ENCODE measurements at regions not wholly inside any gene's neighbourhood (a gene's known extent, or its start where the extent isn't known, plus 50 kb on each side); places are given as distances from the start of the nearest gene placed in this dataset.
A peak's percentile ranks its signal among the peaks of the same experiment; 100 is the strongest.

- no peak for ATAC-seq
- no peak for DNase-seq (ENCODE audit: low spot score)
Measured at GRCh38 chr6:139939189-139939979, 564.9 kb upstream of the CITED2 start.

DNA sequence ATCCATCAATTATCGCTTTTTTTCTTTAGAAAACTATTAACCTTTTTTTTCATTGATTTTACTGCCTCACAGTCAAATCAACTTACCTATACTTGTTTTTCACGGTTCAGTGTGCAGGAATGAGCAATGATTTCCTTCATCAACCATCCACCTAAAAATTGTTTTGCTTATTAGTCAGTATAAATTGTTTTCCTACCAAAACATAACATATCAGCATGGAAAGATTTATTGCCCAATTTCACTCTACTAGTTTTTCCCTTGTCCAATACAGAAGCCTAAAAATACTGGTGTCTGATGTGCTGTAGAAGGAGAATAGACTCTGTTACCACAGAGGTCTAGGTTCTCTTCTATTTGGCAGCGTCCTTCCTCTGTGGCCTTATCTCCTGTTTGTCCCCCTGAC is 558.2 kb upstream of the CITED2 start:
- ATAC-seq: no peak
- DNase-seq (ENCODE audit: low spot score): no peak

- DNase-seq (ENCODE audit: low spot score) (no peak), ATAC-seq (no peak)
Measured at GRCh38 chr6:139931747-139932146, 557.3 kb upstream of the CITED2 start.

GRCh38 chr6:139927742-139928305 is 553.4 kb upstream of the CITED2 start:
- ATAC-seq (no peak), DNase-seq (ENCODE audit: low spot score) (no peak)

- DNase-seq (ENCODE audit: low spot score): no peak
- peak; percentile 38 for ATAC-seq
Measured at GRCh38 chr6:139927236-139927635, 552.8 kb upstream of the CITED2 start.

- no peak for DNase-seq (ENCODE audit: low spot score)
- no peak for ATAC-seq
Measured at GRCh38 chr6:139926711-139927110, 552.3 kb upstream of the CITED2 start.

- no peak for DNase-seq (ENCODE audit: low spot score)
- no peak for ATAC-seq
Measured at GRCh38 chr6:139925894-139926641, 551.6 kb upstream of the CITED2 start.

GRCh38 chr6:139923964-139924475 is 549.6 kb upstream of the CITED2 start:
- no peak for ATAC-seq
- no peak for DNase-seq (ENCODE audit: low spot score)

- no peak for DNase-seq (ENCODE audit: low spot score)
- ATAC-seq: no peak
Measured at GRCh38 chr6:139922236-139922635, 547.8 kb upstream of the CITED2 start.

GRCh38 chr6:139920776-139921100 is 546.3 kb upstream of the CITED2 start:
- ATAC-seq: no peak
- no peak for DNase-seq (ENCODE audit: low spot score)

GRCh38 chr6:139920027-139920775 is 545.8 kb upstream of the CITED2 start:
- ATAC-seq: no peak
- no peak for DNase-seq (ENCODE audit: low spot score)

GRCh38 chr6:139919107-139920026 is 544.9 kb upstream of the CITED2 start:
- no peak for DNase-seq (ENCODE audit: low spot score)
- no peak for ATAC-seq

- ATAC-seq (no peak), DNase-seq (ENCODE audit: low spot score) (no peak)
Measured at GRCh38 chr6:139917951-139918630, 543.6 kb upstream of the CITED2 start.

DNA sequence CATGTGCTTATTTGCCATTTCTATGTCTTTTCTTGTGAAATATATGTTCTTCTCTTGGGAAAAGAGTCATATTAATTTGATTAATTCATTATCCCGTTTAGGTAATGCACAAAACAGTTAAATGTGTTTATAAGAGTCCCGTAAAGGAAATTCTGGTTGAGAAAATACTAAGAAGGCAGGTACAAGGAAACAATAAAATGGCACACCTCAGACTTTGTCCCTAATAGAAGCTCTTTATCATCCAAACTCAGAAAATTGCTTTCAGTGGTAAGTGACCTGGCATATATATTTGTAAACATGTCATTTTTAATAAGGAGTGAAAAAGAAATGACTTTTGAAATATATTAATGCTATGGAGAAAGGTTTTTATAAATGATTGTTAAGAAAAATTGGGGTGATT is 540.5 kb upstream of the CITED2 start:
- no peak for DNase-seq (ENCODE audit: low spot score)
- no peak for ATAC-seq

DNA sequence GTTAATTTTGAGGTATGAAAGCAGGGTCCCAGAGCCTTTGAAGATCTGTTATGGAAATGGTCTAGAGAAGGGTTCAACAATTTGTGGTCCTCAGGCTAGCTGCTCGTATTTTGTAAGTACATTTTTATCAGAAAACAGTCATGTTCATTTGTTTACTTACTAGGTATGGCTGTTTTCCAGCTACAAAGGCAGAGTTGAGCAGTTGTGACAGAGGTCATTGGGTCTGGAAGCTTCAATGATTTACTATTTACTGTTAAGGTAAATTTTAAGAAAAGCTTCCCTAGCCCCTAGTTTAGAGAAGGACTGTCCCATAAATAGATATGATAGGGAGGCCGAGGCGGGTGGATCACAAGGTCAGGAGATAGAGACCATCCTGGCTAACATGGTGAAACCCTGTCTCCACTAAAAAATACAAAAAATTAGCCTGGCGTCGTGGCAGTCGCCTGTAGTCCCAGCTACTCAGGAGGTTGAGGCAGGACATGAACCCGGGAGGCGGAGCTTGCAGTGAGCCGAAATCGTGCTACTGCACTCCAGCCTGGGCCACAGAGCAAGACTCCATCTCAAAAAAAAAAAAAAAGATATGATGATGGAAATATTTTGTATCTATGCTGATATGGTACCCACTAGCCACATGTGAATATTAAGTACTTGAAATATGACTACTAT is 538.4 kb upstream of the CITED2 start:
- ATAC-seq: peak; percentile 89

DNA sequence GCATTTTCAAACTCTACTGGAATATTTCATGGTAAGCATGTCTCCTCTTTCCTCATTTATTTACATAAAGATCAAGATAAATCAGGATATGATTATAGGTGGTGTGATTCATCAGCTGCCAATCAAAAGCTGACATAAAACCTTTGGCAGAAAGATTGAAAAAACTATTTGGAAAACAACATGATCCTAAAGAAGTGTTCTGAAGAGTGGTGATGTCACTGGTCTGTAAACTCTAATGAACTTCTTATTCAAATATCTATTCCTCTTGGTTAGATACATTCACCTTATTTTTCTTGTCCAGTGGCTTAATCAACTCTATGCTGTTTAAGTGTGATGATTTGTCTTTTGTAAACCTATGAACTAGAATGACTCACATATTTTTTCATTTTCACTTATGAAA is 535.5 kb upstream of the CITED2 start:
- DNase-seq (ENCODE audit: low spot score) (no peak), ATAC-seq (no peak)

More for the DNA sequence above, 538.4 kb upstream of the CITED2 start:
- no peak for DNase-seq (ENCODE audit: low spot score)

GRCh38 chr6:139905404-139906052 is 531.1 kb upstream of the CITED2 start:
- DNase-seq (ENCODE audit: low spot score) (no peak), ATAC-seq (peak; percentile 72)

- DNase-seq (ENCODE audit: low spot score) (no peak), ATAC-seq (peak; percentile 67)
Measured at GRCh38 chr6:139904568-139904967, 530.1 kb upstream of the CITED2 start.

- DNase-seq (ENCODE audit: low spot score) (no peak), ATAC-seq (peak; percentile 33)
Measured at GRCh38 chr6:139904158-139904533, 529.7 kb upstream of the CITED2 start.

Measured in left lobe of liver (tissue), 2 donors.